ENCODE measurements at regions not wholly inside any gene's neighbourhood (a gene's known extent, or its start where the extent isn't known, plus 50 kb on each side); places are given as distances from the start of the nearest gene placed in this dataset.
"Not testable (repeated sequence)": the region's sequence is repeated elsewhere in the genome, so short reads cannot be mapped to it uniquely, and the experiment has no call there.

- DNase-seq (ENCODE audit: low spot score): no peak
Measured at GRCh38 chr12:14207905-14208551, 157.5 kb upstream of the ATF7IP start.

GRCh38 chr12:14211947-14212387 lies 153.5 kb upstream of the ATF7IP start:
- DNase-seq (ENCODE audit: low spot score): no peak

GRCh38 chr12:14213542-14213941 lies 151.9 kb upstream of the ATF7IP start:
- no peak for DNase-seq (ENCODE audit: low spot score)

- DNase-seq (ENCODE audit: low spot score): no peak
Measured at GRCh38 chr12:14214495-14214894, 151.0 kb upstream of the ATF7IP start.

GRCh38 chr12:14215949-14216348 lies 149.5 kb upstream of the ATF7IP start:
- DNase-seq (ENCODE audit: low spot score): not testable (repeated sequence)

GRCh38 chr12:14216405-14217294 lies 148.8 kb upstream of the ATF7IP start:
- no peak for DNase-seq (ENCODE audit: low spot score)

GRCh38 chr12:14219156-14219555 lies 146.3 kb upstream of the ATF7IP start:
- DNase-seq (ENCODE audit: low spot score): no peak

GRCh38 chr12:14219670-14220069 lies 145.8 kb upstream of the ATF7IP start:
- DNase-seq (ENCODE audit: low spot score): not testable (repeated sequence)

GRCh38 chr12:14225064-14225463 lies 140.4 kb upstream of the ATF7IP start:
- no peak for DNase-seq (ENCODE audit: low spot score)

- not testable (repeated sequence) for DNase-seq (ENCODE audit: low spot score)
Measured at GRCh38 chr12:14235176-14235575, 130.3 kb upstream of the ATF7IP start.

GRCh38 chr12:14236641-14237040 lies 128.8 kb upstream of the ATF7IP start:
- DNase-seq (ENCODE audit: low spot score): not testable (repeated sequence)

- DNase-seq (ENCODE audit: low spot score): no peak
Measured at GRCh38 chr12:14238221-14238792, 127.2 kb upstream of the ATF7IP start.

GRCh38 chr12:14239350-14239934 lies 126.0 kb upstream of the ATF7IP start:
- DNase-seq (ENCODE audit: low spot score): peak; percentile 69

- no peak for DNase-seq (ENCODE audit: low spot score)
Measured at GRCh38 chr12:14239935-14240872, 125.3 kb upstream of the ATF7IP start.

- no peak for DNase-seq (ENCODE audit: low spot score)
Measured at GRCh38 chr12:14240873-14241220, 124.6 kb upstream of the ATF7IP start.

- DNase-seq (ENCODE audit: low spot score): not testable (repeated sequence)
Measured at GRCh38 chr12:14242825-14243224, 122.7 kb upstream of the ATF7IP start.

- no peak for DNase-seq (ENCODE audit: low spot score)
Measured at GRCh38 chr12:14243941-14244340, 121.5 kb upstream of the ATF7IP start.

- DNase-seq (ENCODE audit: low spot score): no peak
Measured at GRCh38 chr12:14244876-14245669, 120.4 kb upstream of the ATF7IP start.

- no peak for DNase-seq (ENCODE audit: low spot score)
Measured at GRCh38 chr12:14247166-14247565, 118.3 kb upstream of the ATF7IP start.

GRCh38 chr12:14249368-14249767 lies 116.1 kb upstream of the ATF7IP start:
- no peak for DNase-seq (ENCODE audit: low spot score)

GRCh38 chr12:14252697-14253096 lies 112.8 kb upstream of the ATF7IP start:
- DNase-seq (ENCODE audit: low spot score): no peak
